ENCODE measurements at regions not wholly inside any gene's neighbourhood (a gene's known extent, or its start where the extent isn't known, plus 50 kb on each side); places are given as distances from the start of the nearest gene placed in this dataset.

- in situ Hi-C loops (cut with MboI; ENCODE audit: low pct_unique_long_range_greater_than_20kb, low sequenced_read_pairs, unreplicated experiment): no loop called here
- DNase-seq (ENCODE audit: low spot score): no peak
- no peak for TF ChIP-seq CTCF (IDR thresholded peaks at IDR 0.05; ENCODE audit: extremely low read depth, insufficient read depth, missing control alignments)
These were observed 509.0 kb upstream of the CXADR start for GRCh38 chr21:17003763-17004373.

- no peak for DNase-seq (ENCODE audit: low spot score)
- TF ChIP-seq CTCF (IDR thresholded peaks at IDR 0.05; ENCODE audit: extremely low read depth, insufficient read depth, missing control alignments): no peak
- in situ Hi-C loops (cut with MboI; ENCODE audit: low pct_unique_long_range_greater_than_20kb, low sequenced_read_pairs, unreplicated experiment): no loop called here
These were observed 480.6 kb upstream of the CXADR start for GRCh38 chr21:17032141-17032655.

- in situ Hi-C loops (cut with MboI; ENCODE audit: low pct_unique_long_range_greater_than_20kb, low sequenced_read_pairs, unreplicated experiment): no loop called here
- no peak for DNase-seq (ENCODE audit: low spot score)
- no peak for TF ChIP-seq CTCF (IDR thresholded peaks at IDR 0.05; ENCODE audit: extremely low read depth, insufficient read depth, missing control alignments)
These were observed 468.1 kb upstream of the CXADR start for GRCh38 chr21:17044696-17045095.

- no peak for DNase-seq (ENCODE audit: low spot score)
- in situ Hi-C loops (cut with MboI; ENCODE audit: low pct_unique_long_range_greater_than_20kb, low sequenced_read_pairs, unreplicated experiment): no loop called here
- peak; percentile 16 for TF ChIP-seq CTCF (IDR thresholded peaks at IDR 0.05; ENCODE audit: extremely low read depth, insufficient read depth, missing control alignments)
These were observed 467.5 kb upstream of the CXADR start for GRCh38 chr21:17045214-17045853.

- no peak for DNase-seq (ENCODE audit: low spot score)
- in situ Hi-C loops (cut with MboI; ENCODE audit: low pct_unique_long_range_greater_than_20kb, low sequenced_read_pairs, unreplicated experiment): no loop called here
- no peak for TF ChIP-seq CTCF (IDR thresholded peaks at IDR 0.05; ENCODE audit: extremely low read depth, insufficient read depth, missing control alignments)
These were observed 463.9 kb upstream of the CXADR start for GRCh38 chr21:17048974-17049373.

- TF ChIP-seq CTCF (IDR thresholded peaks at IDR 0.05; ENCODE audit: extremely low read depth, insufficient read depth, missing control alignments): no peak
- DNase-seq (ENCODE audit: low spot score): no peak
- in situ Hi-C loops (cut with MboI; ENCODE audit: low pct_unique_long_range_greater_than_20kb, low sequenced_read_pairs, unreplicated experiment): no loop called here
These were observed 462.7 kb upstream of the CXADR start for GRCh38 chr21:17050156-17050555.
